Vagina (tissue), 2 donors: ENCODE measurements at regions not wholly inside any gene's neighbourhood (a gene's known extent, or its start where the extent isn't known, plus 50 kb on each side); places are given as distances from the start of the nearest gene placed in this dataset.

Experiments used
- CTCF ChIP-seq, 3 experiments: fragments of 450-650 bp in 2 of 3; fragments of 200-600 bp in 1 of 3; sonication (generic) in 1 of 3; IDR thresholded peaks; one replicate each; pipeline ENCODE4 v1.5.1; 2017 to 2019; ENCODE audit warnings: antibody characterized with exemption in 3 of 3, mild to moderate bottlenecking in 2 of 3, moderate library complexity in 2 of 3
- POLR2A ChIP-seq, 2 donors: fragments of 450-650 bp; IDR thresholded peaks; one replicate each; pipeline ENCODE4 v1.6.1; 2017; ENCODE audit warnings: antibody characterized with exemption in 2 of 2, mild to moderate bottlenecking in 2 of 2, moderate library complexity in 2 of 2
- POLR2AphosphoS5 ChIP-seq, 2 donors: sonication (generic); formaldehyde crosslinking; IDR thresholded peaks; one replicate each; pipeline ENCODE4 v1.9.0; 2017; ENCODE audit warnings: antibody characterized with exemption in 2 of 2, mild to moderate bottlenecking in 2 of 2, low read depth in 1 of 2; ENCODE audit not compliant: insufficient read depth in 1 of 2

- TF ChIP-seq CTCF (IDR thresholded peaks at IDR 0.05) (no peak), POLR2A (IDR thresholded peaks at IDR 0.05) (no peak), POLR2AphosphoS5 (IDR thresholded peaks at IDR 0.05; ENCODE audit: insufficient read depth in 1 of 2, low read depth in 1 of 2) (no peak)
Measured at GRCh38 chr9:129234491-129234890, 56.4 kb upstream of the IER5L start.
